UCSD-AML1 (cell line): ENCODE measurements at regions not wholly inside any gene's neighbourhood (a gene's known extent, or its start where the extent isn't known, plus 50 kb on each side); places are given as distances from the start of the nearest gene placed in this dataset.
"Not testable (repeated sequence)": the region's sequence is repeated elsewhere in the genome, so short reads cannot be mapped to it uniquely, and the experiment has no call there.

Experiments
- DNase-seq: peaks from one replicate; lab custom pipeline; 2025; ENCODE audit not compliant: unreplicated experiment; lab: John Stamatoyannopoulos, UW

- DNase-seq, result peak; percentile 36
Measured at GRCh38 chr17:65314212-65314611, 177.0 kb downstream of the RGS9 start.

GRCh38 chr17:65312718-65313377, 175.7 kb downstream of the RGS9 start:
- no peak for DNase-seq

- no peak for DNase-seq
Measured at GRCh38 chr17:65311261-65311660, 174.1 kb downstream of the RGS9 start.

- DNase-seq, result no peak
Measured at GRCh38 chr17:65307961-65308316, 170.8 kb downstream of the RGS9 start.

GRCh38 chr17:65307081-65307960, 170.2 kb downstream of the RGS9 start:
- DNase-seq, result no peak

- DNase-seq, result no peak
Measured at GRCh38 chr17:65305778-65306177, 168.6 kb downstream of the RGS9 start.

GRCh38 chr17:65305116-65305515, 167.9 kb downstream of the RGS9 start:
- no peak for DNase-seq

- DNase-seq, result not testable (repeated sequence)
Measured at GRCh38 chr17:65301882-65302281, 164.7 kb downstream of the RGS9 start.

- no peak for DNase-seq
Measured at GRCh38 chr17:65301184-65301583, 164.0 kb downstream of the RGS9 start.

GRCh38 chr17:65297916-65298315, 160.7 kb downstream of the RGS9 start:
- DNase-seq, result no peak

- no peak for DNase-seq
Measured at GRCh38 chr17:65297384-65297783, 160.2 kb downstream of the RGS9 start.

GRCh38 chr17:65294181-65294719, 157.1 kb downstream of the RGS9 start:
- peak; percentile 38 for DNase-seq

GRCh38 chr17:65293584-65294180, 156.5 kb downstream of the RGS9 start:
- DNase-seq, result no peak

- DNase-seq, result no peak
Measured at GRCh38 chr17:65292430-65292829, 155.3 kb downstream of the RGS9 start.

- not testable (repeated sequence) for DNase-seq
Measured at GRCh38 chr17:65291301-65291700, 154.1 kb downstream of the RGS9 start.

GRCh38 chr17:65290616-65291015, 153.4 kb downstream of the RGS9 start:
- no peak for DNase-seq

GRCh38 chr17:65290056-65290455, 152.9 kb downstream of the RGS9 start:
- no peak for DNase-seq

- no peak for DNase-seq
Measured at GRCh38 chr17:65287040-65287439, 149.9 kb downstream of the RGS9 start.

GRCh38 chr17:65283704-65284103, 146.5 kb downstream of the RGS9 start:
- DNase-seq, result no peak

GRCh38 chr17:65279456-65279855, 142.3 kb downstream of the RGS9 start:
- no peak for DNase-seq

GRCh38 chr17:65278820-65279184, 141.6 kb downstream of the RGS9 start:
- no peak for DNase-seq
